GM21381 (cell line): ENCODE measurements at regions not wholly inside any gene's neighbourhood (a gene's known extent, or its start where the extent isn't known, plus 50 kb on each side); places are given as distances from the start of the nearest gene placed in this dataset.

Experiments used
- ATAC-seq: cut with Tn5 transposase; IDR thresholded peaks from one replicate; pipeline ENCODE4 v1.9.1; 2021; ENCODE audit warnings: mild to moderate bottlenecking, moderate library complexity; ENCODE audit not compliant: unreplicated experiment

GRCh38 chr6:170022827-170023619, 267.9 kb downstream of the DLL1 start:
- ATAC-seq, result no peak

- ATAC-seq, result no peak
These were observed 268.6 kb downstream of the DLL1 start for GRCh38 chr6:170022291-170022722.

GRCh38 chr6:170021579-170021978, 269.3 kb downstream of the DLL1 start:
- ATAC-seq, result no peak

- ATAC-seq, result no peak
These were observed 268.6 kb downstream of the ERMARD start for GRCh38 chr6:170019818-170020583.

- no peak for ATAC-seq
These were observed 267.8 kb downstream of the ERMARD start for GRCh38 chr6:170018936-170019817.

- ATAC-seq, result no peak
These were observed 267.1 kb downstream of the ERMARD start for GRCh38 chr6:170018422-170018935.

GRCh38 chr6:170017603-170018320, 266.3 kb downstream of the ERMARD start:
- no peak for ATAC-seq

- ATAC-seq, result no peak
These were observed 262.4 kb downstream of the ERMARD start for GRCh38 chr6:170013815-170014214.

- ATAC-seq, result no peak
These were observed 260.6 kb downstream of the ERMARD start for GRCh38 chr6:170012037-170012330.

- no peak for ATAC-seq
These were observed 260.0 kb downstream of the ERMARD start for GRCh38 chr6:170011204-170012036.

GRCh38 chr6:170010665-170011203, 259.3 kb downstream of the ERMARD start:
- ATAC-seq, result no peak

- no peak for ATAC-seq
These were observed 256.9 kb downstream of the ERMARD start for GRCh38 chr6:170008294-170008785.

- no peak for ATAC-seq
These were observed 256.3 kb downstream of the ERMARD start for GRCh38 chr6:170007468-170008293.

GRCh38 chr6:170006900-170007467, 255.6 kb downstream of the ERMARD start:
- no peak for ATAC-seq

- ATAC-seq, result no peak
These were observed 254.9 kb downstream of the ERMARD start for GRCh38 chr6:170006071-170006899.

GRCh38 chr6:170005665-170006064, 254.2 kb downstream of the ERMARD start:
- ATAC-seq, result no peak

- no peak for ATAC-seq
These were observed 253.3 kb downstream of the ERMARD start for GRCh38 chr6:170004585-170005210.
